Fibroblast of mammary gland (primary cell): ENCODE measurements at regions not wholly inside any gene's neighbourhood (a gene's known extent, or its start where the extent isn't known, plus 50 kb on each side); places are given as distances from the start of the nearest gene placed in this dataset.

Experiments used
- DNase-seq: peaks from one replicate; pipeline ENCODE4 v3.0.0-alpha.2; 2010; ENCODE audit warnings: low read depth
- H3K4me3 ChIP-seq: 2 replicates; pipeline ENCODE4 v1.5.1; 2011; ENCODE audit warnings: low read depth, mild to moderate bottlenecking, low read length, moderate library complexity; ENCODE audit not compliant: control insufficient read depth
- CTCF ChIP-seq: conservative IDR thresholded peaks from 2 replicates; pipeline ENCODE4 v1.5.1; 2011; ENCODE audit warnings: low read depth, low read length, inconsistent platforms; ENCODE audit not compliant: control insufficient read depth, insufficient read depth

- no peak overlapping the region for H3K4me3 ChIP-seq
- TF ChIP-seq CTCF: no peak
- DNase-seq: no peak
These were observed 649.1 kb upstream of the B3GAT1 start for GRCh38 chr11:135061166-135061565.

GRCh38 chr11:135046986-135047385 is 634.9 kb upstream of the B3GAT1 start:
- H3K4me3 ChIP-seq: no peak overlapping the region
- no peak for DNase-seq
- TF ChIP-seq CTCF: no peak

- no peak for DNase-seq
- H3K4me3 ChIP-seq: no peak overlapping the region
- no peak for TF ChIP-seq CTCF
These were observed 634.5 kb upstream of the B3GAT1 start for GRCh38 chr11:135046556-135046955.

- no peak for TF ChIP-seq CTCF
- no peak overlapping the region for H3K4me3 ChIP-seq
- DNase-seq: no peak
These were observed 631.4 kb upstream of the B3GAT1 start for GRCh38 chr11:135043434-135043833.

- DNase-seq: no peak
- H3K4me3 ChIP-seq: no peak overlapping the region
- TF ChIP-seq CTCF: no peak
These were observed 625.8 kb upstream of the B3GAT1 start for GRCh38 chr11:135037828-135038227.

GRCh38 chr11:135036488-135037297 is 624.7 kb upstream of the B3GAT1 start:
- no peak for DNase-seq
- TF ChIP-seq CTCF: no peak

GRCh38 chr11:135035282-135035681 is 623.2 kb upstream of the B3GAT1 start:
- DNase-seq: no peak
- H3K4me3 ChIP-seq: no peak overlapping the region
- TF ChIP-seq CTCF: no peak

More at GRCh38 chr11:135036488-135037297, 624.7 kb upstream of the B3GAT1 start:
- H3K4me3 ChIP-seq: no peak overlapping the region
